Esophagus squamous epithelium (tissue), 4 donors: ENCODE measurements at regions not wholly inside any gene's neighbourhood (a gene's known extent, or its start where the extent isn't known, plus 50 kb on each side); places are given as distances from the start of the nearest gene placed in this dataset.

ENCODE experiments used
- CTCF ChIP-seq, 6 experiments: fragments of 450-650 bp in 4 of 6; fragments of 200-600 bp in 2 of 6; sonication (generic) in 2 of 6; IDR thresholded peaks; one replicate each; pipeline ENCODE4 v1.5.1; 2016 to 2019; ENCODE audit warnings: antibody characterized with exemption in 6 of 6, mild to moderate bottlenecking in 4 of 6, moderate library complexity in 4 of 6
- POLR2A ChIP-seq, 4 donors: fragments of 450-650 bp; IDR thresholded peaks; one replicate each; pipeline ENCODE4 v1.6.1; 2017; ENCODE audit warnings: antibody characterized with exemption in 4 of 4, mild to moderate bottlenecking in 4 of 4, moderate library complexity in 3 of 4

GRCh38 chr5:82644229-82644628 lies 366.1 kb upstream of the RPS23 start:
- TF ChIP-seq CTCF (IDR thresholded peaks at IDR 0.05) (no peak), POLR2A (IDR thresholded peaks at IDR 0.05) (no peak)
